Smooth muscle cell (in vitro differentiated cells): ENCODE measurements at regions not wholly inside any gene's neighbourhood (a gene's known extent, or its start where the extent isn't known, plus 50 kb on each side); places are given as distances from the start of the nearest gene placed in this dataset.
"Not testable (repeated sequence)": the region's sequence is repeated elsewhere in the genome, so short reads cannot be mapped to it uniquely, and the experiment has no call there.

ENCODE experiments used
- DNase-seq: peaks from one replicate; lab custom pipeline; 2025; ENCODE audit not compliant: unreplicated experiment; lab: John Stamatoyannopoulos, UW
- H2AFZ ChIP-seq: fragments of 200-600 bp; sonication (generic); 2 replicates; pipeline ENCODE4 v1.6.0; 2016; ENCODE audit warnings: antibody characterized with exemption, low read depth, mild to moderate bottlenecking
- H3F3A ChIP-seq: fragments of 200-600 bp; sonication (generic); 2 replicates; pipeline ENCODE4 v1.6.0; 2017; ENCODE audit warnings: antibody characterized with exemption, low read depth
- H3K27ac ChIP-seq: fragments of 200-600 bp; sonication (generic); 2 replicates; pipeline ENCODE4 v1.5.1; 2016; ENCODE audit warnings: low read depth, mild to moderate bottlenecking
- H3K27me3 ChIP-seq: fragments of 200-600 bp; sonication (generic); 2 replicates; pipeline ENCODE4 v1.6.1; 2016; ENCODE audit warnings: low read depth, mild to moderate bottlenecking
- H3K36me3 ChIP-seq: fragments of 200-600 bp; sonication (generic); 2 replicates; pipeline ENCODE4 v1.5.1; 2016; ENCODE audit warnings: low read depth
- H3K4me1 ChIP-seq: fragments of 200-600 bp; sonication (generic); 2 replicates; pipeline ENCODE4 v1.5.1; 2016; ENCODE audit warnings: low read depth
- H3K4me2 ChIP-seq: fragments of 200-600 bp; sonication (generic); 2 replicates; pipeline ENCODE4 v1.6.0; 2016; ENCODE audit warnings: mild to moderate bottlenecking
- H3K4me3 ChIP-seq: fragments of 200-600 bp; sonication (generic); 2 replicates; pipeline ENCODE4 v1.5.1; 2016; ENCODE audit warnings: mild to moderate bottlenecking
- H3K79me2 ChIP-seq: fragments of 200-600 bp; sonication (generic); 2 replicates; pipeline ENCODE4 v1.6.0; 2016; ENCODE audit warnings: low read depth, mild to moderate bottlenecking
- H3K9ac ChIP-seq: fragments of 200-600 bp; sonication (generic); 2 replicates; pipeline ENCODE4 v1.6.0; 2016; ENCODE audit warnings: low read depth
- H3K9me3 ChIP-seq: fragments of 200-600 bp; sonication (generic); replicated peaks from 2 replicates; pipeline ENCODE4 v1.5.1; 2016; ENCODE audit warnings: low read depth
- H4K20me1 ChIP-seq: fragments of 200-600 bp; sonication (generic); 2 replicates; pipeline ENCODE4 v1.6.0; 2016; ENCODE audit warnings: low read depth
- WGBS: methylation state at CpG from one replicate; pipeline ENCODE4 v1.1.7; 2016; ENCODE audit warnings: low lambda C conversion rate; 5-methylcytosine and 5-hydroxymethylcytosine counted together
- TF ChIP-seq, protein P1 (sequence below): fragments of 200-600 bp; sonication (generic); IDR thresholded peaks from 2 replicates; pipeline ENCODE4 v1.5.1; 2017; ENCODE audit warnings: borderline replicate concordance, mild to moderate bottlenecking, antibody characterized with exemption; ENCODE audit not compliant: insufficient read depth, poor library complexity, severe bottlenecking

DNA sequence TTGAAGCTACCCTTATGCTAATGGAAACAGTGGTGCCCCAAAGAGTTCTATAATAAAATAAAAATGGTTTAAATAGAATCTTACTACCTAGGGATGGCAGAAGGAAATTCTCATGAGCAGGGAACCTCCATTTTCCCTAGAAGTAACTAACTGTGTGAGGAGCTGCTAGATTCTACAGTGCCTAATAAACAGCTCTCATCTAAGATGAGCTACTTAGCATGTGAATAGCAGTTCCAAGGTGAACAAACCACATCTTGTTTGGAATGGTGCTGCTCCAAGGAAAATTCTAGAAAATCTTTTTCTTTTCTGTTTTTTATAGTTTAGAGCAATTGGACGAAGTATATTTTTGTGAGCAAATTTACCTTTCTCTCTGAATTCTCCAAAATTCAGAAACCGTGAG, 1015.3 kb upstream of the NOVA1 start:
- no peaks in the 10 kb centered on the region for H3K9me3 ChIP-seq
- TF ChIP-seq, protein P1, sequence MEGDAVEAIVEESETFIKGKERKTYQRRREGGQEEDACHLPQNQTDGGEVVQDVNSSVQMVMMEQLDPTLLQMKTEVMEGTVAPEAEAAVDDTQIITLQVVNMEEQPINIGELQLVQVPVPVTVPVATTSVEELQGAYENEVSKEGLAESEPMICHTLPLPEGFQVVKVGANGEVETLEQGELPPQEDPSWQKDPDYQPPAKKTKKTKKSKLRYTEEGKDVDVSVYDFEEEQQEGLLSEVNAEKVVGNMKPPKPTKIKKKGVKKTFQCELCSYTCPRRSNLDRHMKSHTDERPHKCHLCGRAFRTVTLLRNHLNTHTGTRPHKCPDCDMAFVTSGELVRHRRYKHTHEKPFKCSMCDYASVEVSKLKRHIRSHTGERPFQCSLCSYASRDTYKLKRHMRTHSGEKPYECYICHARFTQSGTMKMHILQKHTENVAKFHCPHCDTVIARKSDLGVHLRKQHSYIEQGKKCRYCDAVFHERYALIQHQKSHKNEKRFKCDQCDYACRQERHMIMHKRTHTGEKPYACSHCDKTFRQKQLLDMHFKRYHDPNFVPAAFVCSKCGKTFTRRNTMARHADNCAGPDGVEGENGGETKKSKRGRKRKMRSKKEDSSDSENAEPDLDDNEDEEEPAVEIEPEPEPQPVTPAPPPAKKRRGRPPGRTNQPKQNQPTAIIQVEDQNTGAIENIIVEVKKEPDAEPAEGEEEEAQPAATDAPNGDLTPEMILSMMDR, result no peak
- no peaks in the 10 kb centered on the region for H3K36me3 ChIP-seq
- no peaks in the 10 kb centered on the region for H3K27me3 ChIP-seq
- H3K27ac ChIP-seq, result no peak overlapping the region
- no peak overlapping the region for H2AFZ ChIP-seq
- H3K79me2 ChIP-seq, result no peaks in the 10 kb centered on the region
- DNase-seq, result no peak
- no peak overlapping the region for H3K4me3 ChIP-seq
- H3K4me2 ChIP-seq, result no peak overlapping the region
- no peaks in the 10 kb centered on the region for H3K4me1 ChIP-seq
- no peaks in the 10 kb centered on the region for H4K20me1 ChIP-seq
- 98% methylated on average over 2 of the region's 2 CpGs for WGBS
- no peaks in the 10 kb centered on the region for H3F3A ChIP-seq
- H3K9ac ChIP-seq, result no peak overlapping the region

DNA sequence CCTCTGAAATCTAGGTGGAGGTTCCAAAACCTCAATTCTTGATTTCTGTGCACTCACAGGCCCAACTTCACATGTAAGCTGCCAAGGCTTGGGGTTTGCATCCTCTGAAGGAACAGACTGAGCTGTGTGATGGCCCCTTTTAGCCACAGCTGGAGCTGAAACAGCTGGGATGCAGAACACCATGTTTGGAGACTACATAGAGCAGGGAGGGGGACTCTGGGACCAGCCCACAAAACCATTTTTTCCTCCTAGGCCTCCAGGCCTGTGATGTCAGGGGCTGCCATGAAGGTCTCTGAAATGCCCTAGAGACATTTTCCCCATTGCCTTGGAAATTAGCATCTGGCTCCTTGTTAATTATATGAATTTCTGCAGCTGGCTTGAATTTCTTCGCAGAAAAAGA, 1025.9 kb upstream of the NOVA1 start:
- Histone ChIP-seq H3K9me3 (no peaks in the 10 kb centered on the region), H3K9ac (no peak overlapping the region), H3K27me3 (no peaks in the 10 kb centered on the region), H3K4me2 (no peak overlapping the region), H3K79me2 (no peaks in the 10 kb centered on the region), H3K36me3 (no peaks in the 10 kb centered on the region), H3F3A (no peaks in the 10 kb centered on the region), H4K20me1 (no peaks in the 10 kb centered on the region), H3K4me1 (no peaks in the 10 kb centered on the region), H2AFZ (no peak overlapping the region), H3K27ac (no peak overlapping the region), H3K4me3 (no peak overlapping the region)
- 96% methylated on average over 1 of the region's 1 CpG for WGBS
- TF ChIP-seq, protein P1, result no peak
- DNase-seq, result no peak

DNA sequence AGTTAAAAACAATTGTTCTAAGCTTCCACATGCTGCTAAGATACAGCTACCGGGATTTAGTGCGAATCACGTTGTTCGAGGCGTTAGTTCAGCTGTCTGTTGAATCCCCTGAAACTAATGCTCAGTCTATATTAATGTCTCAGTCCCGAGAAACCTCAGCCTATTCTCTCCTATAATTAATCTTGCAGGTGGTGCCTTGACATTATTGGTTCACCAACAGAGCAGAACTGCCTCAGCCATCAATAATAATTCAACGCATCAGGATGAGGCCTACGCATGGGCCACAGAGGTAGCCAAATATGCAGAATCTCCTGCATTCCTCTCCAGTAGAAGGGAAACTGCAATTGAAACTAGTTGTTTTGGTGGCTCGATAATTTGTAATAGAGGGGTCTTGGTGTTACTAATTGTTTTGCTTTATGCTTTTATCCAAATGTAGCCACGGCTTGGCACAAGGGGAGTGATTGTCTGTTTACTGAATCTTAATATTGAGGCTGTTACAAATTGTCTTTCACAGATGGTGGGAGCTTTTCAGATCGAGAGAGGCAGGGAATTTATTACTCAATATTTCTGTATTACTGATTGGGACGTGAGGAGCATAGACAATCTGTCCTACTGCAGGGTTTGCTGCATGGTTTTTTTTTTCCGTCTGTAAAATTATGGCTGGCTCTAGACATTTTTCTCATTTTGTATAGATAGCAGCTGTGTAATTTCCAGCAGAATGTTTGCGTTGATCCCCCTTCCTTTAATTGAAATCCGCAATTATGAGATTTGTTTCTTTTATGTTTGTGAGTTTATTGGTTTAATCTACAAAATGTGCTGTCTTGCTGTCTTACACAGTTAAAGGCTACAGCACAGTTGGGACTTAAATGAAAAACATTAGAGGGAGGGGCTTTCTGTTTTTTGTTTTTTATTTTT, 1036.5 kb upstream of the NOVA1 start:
- H3K9ac ChIP-seq, result no peak overlapping the region
- no peak overlapping the region for H3K4me2 ChIP-seq
- no peaks in the 10 kb centered on the region for H3K79me2 ChIP-seq
- TF ChIP-seq, protein P1, result no peak
- H3K4me1 ChIP-seq, result no peaks in the 10 kb centered on the region
- no peaks in the 10 kb centered on the region for H3K27me3 ChIP-seq
- no peak overlapping the region for H3K27ac ChIP-seq
- H3K9me3 ChIP-seq, result no peaks in the 10 kb centered on the region
- no peak overlapping the region for H2AFZ ChIP-seq
- H3K36me3 ChIP-seq, result no peaks in the 10 kb centered on the region
- no peak for DNase-seq
- H3K4me3 ChIP-seq, result no peak overlapping the region
- 91% methylated on average over 15 of the region's 15 CpGs for WGBS
- no peaks in the 10 kb centered on the region for H4K20me1 ChIP-seq
- no peaks in the 10 kb centered on the region for H3F3A ChIP-seq

DNA sequence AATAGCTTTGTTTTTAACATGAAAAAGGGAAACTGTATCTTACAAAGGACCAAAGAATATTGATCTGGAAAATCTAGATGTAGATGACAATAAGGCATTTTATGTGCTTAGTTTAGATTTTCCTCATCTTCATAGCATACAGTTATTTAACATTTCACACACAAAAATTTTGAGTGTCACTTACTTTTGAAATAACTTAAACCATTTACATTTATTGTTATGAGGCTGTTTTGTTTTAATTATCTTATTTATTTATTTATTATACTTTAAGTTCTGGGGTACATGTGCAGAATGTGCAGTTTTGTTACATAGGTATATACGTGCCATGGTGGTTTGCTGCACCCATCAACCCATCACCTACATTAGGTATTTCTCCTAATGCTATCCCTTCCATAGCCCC, 1042.9 kb upstream of the NOVA1 start:
- not testable (repeated sequence) for H3K27me3 ChIP-seq, H3F3A ChIP-seq, DNase-seq, H3K36me3 ChIP-seq, H3K4me2 ChIP-seq, H3K9me3 ChIP-seq, H3K4me3 ChIP-seq, H2AFZ ChIP-seq, H3K27ac ChIP-seq, H3K79me2 ChIP-seq, H3K9ac ChIP-seq, H4K20me1 ChIP-seq, H3K4me1 ChIP-seq
- WGBS, result 96% methylated on average over 1 of the region's 1 CpG
